ENCODE measurements at regions not wholly inside any gene's neighbourhood (a gene's known extent, or its start where the extent isn't known, plus 50 kb on each side); places are given as distances from the start of the nearest gene placed in this dataset.

DNA sequence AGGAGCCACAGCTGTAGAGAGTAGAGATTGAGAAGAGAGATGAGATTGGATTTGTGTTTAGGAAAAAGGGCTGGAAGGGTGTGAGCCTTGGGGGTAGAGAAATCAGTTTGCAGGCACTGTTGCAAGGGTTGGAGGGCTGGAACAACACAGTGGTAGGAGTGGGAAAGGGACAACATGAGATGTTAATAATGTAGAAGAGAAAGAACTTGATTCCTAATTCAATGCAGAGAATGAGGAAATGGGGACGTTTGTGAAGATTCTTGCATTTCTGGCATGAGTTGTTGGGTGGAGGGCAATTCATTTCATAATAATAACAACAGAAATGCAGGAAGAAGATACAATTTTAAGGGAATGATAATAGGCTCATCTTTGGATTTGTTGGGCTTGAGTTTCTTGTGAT, 141.4 kb upstream of the TBX18 start:
- DNase-seq (no peak), ATAC-seq (ENCODE audit: low read depth) (no peak)
- Mint-ChIP-seq H3K4me1 (no peaks in the 10 kb centered on the region), H3K27me3 (no peaks in the 10 kb centered on the region), H3K27ac (no peak overlapping the region), H3K36me3 (ENCODE audit: low read depth) (no peaks in the 10 kb centered on the region), H3K9me3 (no peaks in the 10 kb centered on the region), H3K4me3 (no peak overlapping the region)
- TF ChIP-seq, protein P1, sequence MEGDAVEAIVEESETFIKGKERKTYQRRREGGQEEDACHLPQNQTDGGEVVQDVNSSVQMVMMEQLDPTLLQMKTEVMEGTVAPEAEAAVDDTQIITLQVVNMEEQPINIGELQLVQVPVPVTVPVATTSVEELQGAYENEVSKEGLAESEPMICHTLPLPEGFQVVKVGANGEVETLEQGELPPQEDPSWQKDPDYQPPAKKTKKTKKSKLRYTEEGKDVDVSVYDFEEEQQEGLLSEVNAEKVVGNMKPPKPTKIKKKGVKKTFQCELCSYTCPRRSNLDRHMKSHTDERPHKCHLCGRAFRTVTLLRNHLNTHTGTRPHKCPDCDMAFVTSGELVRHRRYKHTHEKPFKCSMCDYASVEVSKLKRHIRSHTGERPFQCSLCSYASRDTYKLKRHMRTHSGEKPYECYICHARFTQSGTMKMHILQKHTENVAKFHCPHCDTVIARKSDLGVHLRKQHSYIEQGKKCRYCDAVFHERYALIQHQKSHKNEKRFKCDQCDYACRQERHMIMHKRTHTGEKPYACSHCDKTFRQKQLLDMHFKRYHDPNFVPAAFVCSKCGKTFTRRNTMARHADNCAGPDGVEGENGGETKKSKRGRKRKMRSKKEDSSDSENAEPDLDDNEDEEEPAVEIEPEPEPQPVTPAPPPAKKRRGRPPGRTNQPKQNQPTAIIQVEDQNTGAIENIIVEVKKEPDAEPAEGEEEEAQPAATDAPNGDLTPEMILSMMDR (IDR thresholded peaks at IDR 0.05) = no peak
- POLR2A ChIA-PET = no interaction called here
- CTCF ChIA-PET = no interaction called here
- intact Hi-C loops (cut with micrococcal nuclease) = no loop called here

GRCh38 chr6:84902354-84902928, 138.0 kb upstream of the TBX18 start:
- Mint-ChIP-seq H3K9me3 (no peaks in the 10 kb centered on the region), H3K4me3 (no peak overlapping the region), H3K36me3 (ENCODE audit: low read depth) (no peaks in the 10 kb centered on the region), H3K4me1 (no peaks in the 10 kb centered on the region), H3K27ac (no peak overlapping the region), H3K27me3 (no peaks in the 10 kb centered on the region)
- POLR2A ChIA-PET = no interaction called here
- TF ChIP-seq, protein P1 (IDR thresholded peaks at IDR 0.05) = no peak
- no peak for DNase-seq
- intact Hi-C loops (cut with micrococcal nuclease) = no loop called here
- no peak for ATAC-seq (ENCODE audit: low read depth)
- CTCF ChIA-PET = no interaction called here

- TF ChIP-seq, protein P1 (IDR thresholded peaks at IDR 0.05) = no peak
- POLR2A ChIA-PET = no interaction called here
These were observed 133.7 kb upstream of the TBX18 start for GRCh38 chr6:84897988-84898594.

GRCh38 chr6:84897011-84897410, 132.6 kb upstream of the TBX18 start:
- ATAC-seq (ENCODE audit: low read depth) (no peak), DNase-seq (no peak)
- Mint-ChIP-seq H3K9me3 (no peaks in the 10 kb centered on the region), H3K27me3 (no peaks in the 10 kb centered on the region), H3K4me1 (no peaks in the 10 kb centered on the region), H3K27ac (no peak overlapping the region), H3K36me3 (ENCODE audit: low read depth) (no peaks in the 10 kb centered on the region), H3K4me3 (no peak overlapping the region)
- TF ChIP-seq, protein P1 (IDR thresholded peaks at IDR 0.05) = no peak
- intact Hi-C loops (cut with micrococcal nuclease) = no loop called here
- POLR2A ChIA-PET = no interaction called here
- CTCF ChIA-PET = no interaction called here

More at GRCh38 chr6:84897988-84898594, 133.7 kb upstream of the TBX18 start:
- Mint-ChIP-seq H3K9me3 (no peaks in the 10 kb centered on the region), H3K36me3 (ENCODE audit: low read depth) (no peaks in the 10 kb centered on the region), H3K27ac (no peak overlapping the region), H3K27me3 (no peaks in the 10 kb centered on the region), H3K4me1 (no peaks in the 10 kb centered on the region), H3K4me3 (no peak overlapping the region)
- DNase-seq (no peak), ATAC-seq (ENCODE audit: low read depth) (no peak)
- intact Hi-C loops (cut with micrococcal nuclease) = no loop called here
- CTCF ChIA-PET = no interaction called here

DNA sequence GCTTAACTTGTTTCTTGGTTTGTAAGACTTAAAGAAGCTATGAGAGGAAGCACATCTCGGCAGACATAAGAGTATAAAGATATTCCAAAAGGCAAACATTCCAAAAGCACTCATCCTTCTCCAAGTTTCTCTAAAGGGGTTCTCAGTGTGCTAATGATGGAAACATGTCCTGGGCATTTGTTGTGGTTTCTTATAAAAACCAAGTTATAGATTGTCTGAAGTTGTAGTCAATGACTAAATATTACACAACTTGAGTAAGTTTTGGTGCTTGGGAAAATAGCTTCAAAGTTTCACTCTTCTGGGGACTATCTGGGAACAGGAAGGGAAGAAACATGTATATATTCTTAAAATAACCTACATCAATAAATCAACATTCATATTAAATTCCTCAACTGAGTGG, 128.3 kb upstream of the TBX18 start:
- intact Hi-C loops (cut with micrococcal nuclease) = no loop called here
- no peak for ATAC-seq (ENCODE audit: low read depth)
- no peaks in the 10 kb centered on the region for H3K36me3 Mint-ChIP-seq (ENCODE audit: low read depth)
- H3K27me3 Mint-ChIP-seq = no peaks in the 10 kb centered on the region
- POLR2A ChIA-PET = no interaction called here
- H3K9me3 Mint-ChIP-seq = no peaks in the 10 kb centered on the region
- no peak overlapping the region for H3K4me3 Mint-ChIP-seq
- DNase-seq = no peak
- H3K4me1 Mint-ChIP-seq = no peaks in the 10 kb centered on the region
- CTCF ChIA-PET = no interaction called here
- TF ChIP-seq, protein P1 (IDR thresholded peaks at IDR 0.05) = no peak
- no peak overlapping the region for H3K27ac Mint-ChIP-seq

Data from activated B cell treated with CpG ODN at 0.5 μM for 24 hours (primary cell).